ENCODE measurements at regions not wholly inside any gene's neighbourhood (a gene's known extent, or its start where the extent isn't known, plus 50 kb on each side); places are given as distances from the start of the nearest gene placed in this dataset.
A peak's percentile ranks its signal among the peaks of the same experiment; 100 is the strongest.

DNA sequence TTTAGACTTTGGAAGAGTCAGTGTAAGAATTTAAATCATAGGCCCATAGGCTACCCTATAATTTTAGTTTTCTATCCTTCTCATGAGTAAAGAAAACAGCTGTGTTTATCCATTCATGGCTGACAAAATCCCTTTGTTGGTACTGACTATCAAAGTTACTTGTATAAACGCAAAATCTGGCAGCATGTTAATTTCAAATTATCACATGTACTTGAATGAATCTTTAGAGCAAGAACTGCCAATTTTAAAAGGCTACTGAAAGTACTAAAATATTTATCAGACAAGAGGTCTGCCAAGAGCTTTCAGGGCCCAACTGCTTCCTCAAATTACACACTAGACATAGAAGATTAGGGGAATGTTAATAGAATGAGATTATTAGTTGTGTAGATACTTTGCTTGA, 66.6 kb downstream of the MYL12B start:
- no peaks in the 10 kb centered on the region for H3K36me3 ChIP-seq (ENCODE audit: insufficient read depth, low read length)
- H2AFZ ChIP-seq (ENCODE audit: low read length), result peak overlapping the region; percentile 80; the same call in 1 of the 2 replicates
- TF ChIP-seq CTCF (IDR thresholded peaks at IDR 0.05; ENCODE audit: low read length) (no peak), EZH2 (IDR thresholded peaks at IDR 0.05; ENCODE audit: borderline replicate concordance, low read length) (no peak)
- no peak overlapping the region for H3K4me3 ChIP-seq (ENCODE audit: low read depth, low read length, poor library complexity, severe bottlenecking)
- no peaks in the 10 kb centered on the region for H3K79me2 ChIP-seq (ENCODE audit: insufficient read depth, low read length)
- H3K9ac ChIP-seq (ENCODE audit: low read length), result no peak overlapping the region
- no peaks in the 10 kb centered on the region for H4K20me1 ChIP-seq (ENCODE audit: insufficient read depth, low read length)
- no peak overlapping the region for H3K27ac ChIP-seq (ENCODE audit: low read depth, low read length, poor library complexity, severe bottlenecking)
- H3K4me1 ChIP-seq (ENCODE audit: insufficient read depth, low read length, severe bottlenecking), result peaks cover 15% of the 10 kb centered on the region
- H3F3A ChIP-seq (ENCODE audit: insufficient read depth, low read length), result no peaks in the 10 kb centered on the region
- H3K9me2 ChIP-seq (ENCODE audit: low read depth, low read length), result no peaks in the 10 kb centered on the region
- H3K9me3 ChIP-seq (ENCODE audit: low read length), result no peaks in the 10 kb centered on the region
- no peak overlapping the region for H3K4me2 ChIP-seq (ENCODE audit: low read length)
- H3K27me3 ChIP-seq (ENCODE audit: insufficient read depth, low read length), result no peaks in the 10 kb centered on the region

DNA sequence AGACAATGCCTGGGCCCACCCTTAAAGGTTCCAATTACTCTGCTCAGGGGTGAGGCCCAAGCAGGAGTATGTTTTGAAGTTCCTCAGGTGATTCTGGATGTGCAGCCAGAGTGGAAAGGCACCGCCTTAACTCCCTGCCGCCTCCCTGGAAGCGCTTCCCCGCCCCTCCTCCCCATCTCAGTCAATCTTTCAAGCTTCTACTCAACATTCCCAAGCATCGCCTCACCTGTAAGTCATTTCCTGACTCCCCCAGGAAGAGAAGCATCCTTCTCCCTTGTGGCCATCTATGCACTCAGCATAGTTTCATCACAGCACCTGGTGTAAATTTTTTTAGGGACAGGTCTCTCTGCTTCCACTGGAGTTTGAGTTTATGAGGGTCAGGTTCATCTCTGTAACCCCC, 67.5 kb downstream of the MYL12B start:
- Histone ChIP-seq H3K79me2 (ENCODE audit: insufficient read depth, low read length) (no peaks in the 10 kb centered on the region), H3K9me3 (ENCODE audit: low read length) (no peaks in the 10 kb centered on the region), H3K27ac (ENCODE audit: low read depth, low read length, poor library complexity, severe bottlenecking) (no peak overlapping the region)

DNA sequence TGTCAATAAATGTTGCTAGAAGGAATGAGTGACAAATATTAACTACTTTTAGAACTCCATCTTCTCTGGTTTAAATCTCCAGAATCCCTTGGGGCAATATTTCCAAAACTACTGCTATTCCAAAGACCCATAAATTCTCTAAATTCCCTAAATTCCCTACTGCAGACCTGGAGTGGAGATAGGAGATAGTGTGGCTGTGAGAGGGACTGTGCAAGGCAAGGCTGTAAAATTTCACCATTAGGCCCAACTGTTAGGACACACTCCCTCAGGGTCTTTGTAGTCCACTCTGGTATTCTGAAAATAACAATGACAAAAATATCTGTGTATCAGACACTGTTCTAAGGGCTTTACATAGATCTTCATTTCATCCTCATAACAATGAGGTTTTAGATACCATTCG, 67.9 kb downstream of the MYL12B start:
- H3K27me3 ChIP-seq (ENCODE audit: insufficient read depth, low read length), result no peaks in the 10 kb centered on the region
- no peak for TF ChIP-seq CTCF (IDR thresholded peaks at IDR 0.05; ENCODE audit: low read length)
- TF ChIP-seq EZH2 (IDR thresholded peaks at IDR 0.05; ENCODE audit: borderline replicate concordance, low read length), result no peak
- H3K79me2 ChIP-seq (ENCODE audit: insufficient read depth, low read length), result no peaks in the 10 kb centered on the region
- no peak overlapping the region for H3K4me3 ChIP-seq (ENCODE audit: low read depth, low read length, poor library complexity, severe bottlenecking)
- peaks cover 6% of the 10 kb centered on the region for H3K4me1 ChIP-seq (ENCODE audit: insufficient read depth, low read length, severe bottlenecking)
- no peaks in the 10 kb centered on the region for H3K9me3 ChIP-seq (ENCODE audit: low read length)
- no peak overlapping the region for H3K27ac ChIP-seq (ENCODE audit: low read depth, low read length, poor library complexity, severe bottlenecking)
- H3K36me3 ChIP-seq (ENCODE audit: insufficient read depth, low read length), result no peaks in the 10 kb centered on the region
- H3K9me2 ChIP-seq (ENCODE audit: low read depth, low read length), result no peaks in the 10 kb centered on the region
- H2AFZ ChIP-seq (ENCODE audit: low read length), result no peak overlapping the region
- H3F3A ChIP-seq (ENCODE audit: insufficient read depth, low read length), result no peaks in the 10 kb centered on the region
- H3K9ac ChIP-seq (ENCODE audit: low read length), result no peak overlapping the region
- no peak overlapping the region for H3K4me2 ChIP-seq (ENCODE audit: low read length)
- H4K20me1 ChIP-seq (ENCODE audit: insufficient read depth, low read length), result no peaks in the 10 kb centered on the region

More for the DNA sequence above, 67.5 kb downstream of the MYL12B start:
- H3K27me3 ChIP-seq (ENCODE audit: insufficient read depth, low read length), result no peaks in the 10 kb centered on the region
- H3K9ac ChIP-seq (ENCODE audit: low read length), result no peak overlapping the region
- H3F3A ChIP-seq (ENCODE audit: insufficient read depth, low read length), result no peaks in the 10 kb centered on the region
- no peak overlapping the region for H2AFZ ChIP-seq (ENCODE audit: low read length)
- no peak overlapping the region for H3K4me3 ChIP-seq (ENCODE audit: low read depth, low read length, poor library complexity, severe bottlenecking)
- no peaks in the 10 kb centered on the region for H4K20me1 ChIP-seq (ENCODE audit: insufficient read depth, low read length)
- no peaks in the 10 kb centered on the region for H3K36me3 ChIP-seq (ENCODE audit: insufficient read depth, low read length)
- peak overlapping the region; percentile 36; the same call in 1 of the 2 replicates for H3K4me2 ChIP-seq (ENCODE audit: low read length)
- H3K9me2 ChIP-seq (ENCODE audit: low read depth, low read length), result no peaks in the 10 kb centered on the region
- no peak for TF ChIP-seq EZH2 (IDR thresholded peaks at IDR 0.05; ENCODE audit: borderline replicate concordance, low read length)
- no peak for TF ChIP-seq CTCF (IDR thresholded peaks at IDR 0.05; ENCODE audit: low read length)
- H3K4me1 ChIP-seq (ENCODE audit: insufficient read depth, low read length, severe bottlenecking), result peaks cover 6% of the 10 kb centered on the region

Data from OCI-LY1 (cell line).